Activated CD8-positive, alpha-beta T cell treated with anti-CD3 and anti-CD28 coated beads for 36 hours (primary cell): ENCODE measurements at regions not wholly inside any gene's neighbourhood (a gene's known extent, or its start where the extent isn't known, plus 50 kb on each side); places are given as distances from the start of the nearest gene placed in this dataset.

ENCODE experiments used
- ATAC-seq: fragments of 200-7000 bp; cut with Tn5 transposase; one replicate; pipeline ENCODE4 v1.10.0; 2021; ENCODE audit warnings: mild to moderate bottlenecking, moderate library complexity
- CTCF ChIA-PET: fragments of 350-600 bp; sonication (Branson Sonifier 250); formaldehyde crosslinking; loops from one replicate; lab custom pipeline; 2021; ENCODE audit warnings: antibody characterized with exemption; lab: Charles Lee
- POLR2A ChIA-PET: fragments of 350-600 bp; sonication (Branson Sonifier 250); formaldehyde crosslinking; loops from one replicate; lab custom pipeline; 2021; ENCODE audit warnings: antibody characterized with exemption; lab: Charles Lee
- DNase-seq: peaks from one replicate; pipeline ENCODE4 v3.0.0-alpha.2; 2020
- H3K27ac Mint-ChIP-seq: one replicate; pipeline ENCODE4 v1.8.0; 2021; ENCODE audit warnings: mild to moderate bottlenecking, mixed read lengths
- H3K27me3 Mint-ChIP-seq: one replicate; pipeline ENCODE4 v1.8.0; 2021; ENCODE audit warnings: mixed read lengths
- H3K36me3 Mint-ChIP-seq: one replicate; pipeline ENCODE4 v1.8.0; 2021; ENCODE audit warnings: low read depth, mixed read lengths
- H3K4me1 Mint-ChIP-seq: one replicate; pipeline ENCODE4 v1.8.0; 2021; ENCODE audit warnings: low read depth, mixed read lengths
- H3K4me3 Mint-ChIP-seq: one replicate; pipeline ENCODE4 v1.8.0; 2021; ENCODE audit warnings: mild to moderate bottlenecking, moderate library complexity, mixed read lengths
- H3K9me3 Mint-ChIP-seq: one replicate; pipeline ENCODE4 v1.8.0; 2021; ENCODE audit warnings: mixed read lengths
- intact Hi-C: fragments of 100-400 bp; cut with micrococcal nuclease; formaldehyde crosslinking; loops from one replicate; pipeline ENCODE4 v1.10.0; 2022
- TF ChIP-seq, protein P1 (sequence below): fragments of 200-600 bp; IDR thresholded peaks from one replicate; pipeline ENCODE4 v1.8.0; 2022; ENCODE audit warnings: antibody characterized with exemption, mild to moderate bottlenecking

DNA sequence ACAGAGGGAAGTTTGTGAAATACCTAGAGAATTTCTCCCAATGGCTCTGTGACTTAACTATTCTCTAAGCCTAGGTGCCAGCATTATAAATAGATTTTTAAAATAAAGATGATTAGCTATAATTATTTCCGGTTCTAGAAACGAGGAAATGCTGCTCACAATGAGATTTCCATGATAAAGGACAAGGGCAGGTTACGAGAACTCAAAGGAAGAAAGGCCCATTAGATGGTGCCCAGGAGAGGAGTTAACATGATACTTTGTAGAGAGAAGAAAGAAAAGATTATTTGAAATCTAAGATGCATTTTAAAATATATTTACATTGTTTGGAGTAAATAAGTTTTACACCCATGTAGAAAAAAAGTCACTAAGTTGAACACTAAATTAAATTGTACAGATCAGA lies 538.3 kb upstream of the PTGER4 start:
- ChIA-PET CTCF (no interaction called here), POLR2A (no interaction called here)
- H3K4me1 Mint-ChIP-seq = peaks cover 6% of the 10 kb centered on the region
- no peak for ATAC-seq
- H3K27me3 Mint-ChIP-seq = peaks cover 4% of the 10 kb centered on the region
- no peaks in the 10 kb centered on the region for H3K9me3 Mint-ChIP-seq
- TF ChIP-seq, protein P1, sequence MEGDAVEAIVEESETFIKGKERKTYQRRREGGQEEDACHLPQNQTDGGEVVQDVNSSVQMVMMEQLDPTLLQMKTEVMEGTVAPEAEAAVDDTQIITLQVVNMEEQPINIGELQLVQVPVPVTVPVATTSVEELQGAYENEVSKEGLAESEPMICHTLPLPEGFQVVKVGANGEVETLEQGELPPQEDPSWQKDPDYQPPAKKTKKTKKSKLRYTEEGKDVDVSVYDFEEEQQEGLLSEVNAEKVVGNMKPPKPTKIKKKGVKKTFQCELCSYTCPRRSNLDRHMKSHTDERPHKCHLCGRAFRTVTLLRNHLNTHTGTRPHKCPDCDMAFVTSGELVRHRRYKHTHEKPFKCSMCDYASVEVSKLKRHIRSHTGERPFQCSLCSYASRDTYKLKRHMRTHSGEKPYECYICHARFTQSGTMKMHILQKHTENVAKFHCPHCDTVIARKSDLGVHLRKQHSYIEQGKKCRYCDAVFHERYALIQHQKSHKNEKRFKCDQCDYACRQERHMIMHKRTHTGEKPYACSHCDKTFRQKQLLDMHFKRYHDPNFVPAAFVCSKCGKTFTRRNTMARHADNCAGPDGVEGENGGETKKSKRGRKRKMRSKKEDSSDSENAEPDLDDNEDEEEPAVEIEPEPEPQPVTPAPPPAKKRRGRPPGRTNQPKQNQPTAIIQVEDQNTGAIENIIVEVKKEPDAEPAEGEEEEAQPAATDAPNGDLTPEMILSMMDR = no peak
- intact Hi-C loops = no loop called here
- H3K36me3 Mint-ChIP-seq = no peaks in the 10 kb centered on the region
- DNase-seq = no peak
- no peak overlapping the region for H3K27ac Mint-ChIP-seq
- no peak overlapping the region for H3K4me3 Mint-ChIP-seq

DNA sequence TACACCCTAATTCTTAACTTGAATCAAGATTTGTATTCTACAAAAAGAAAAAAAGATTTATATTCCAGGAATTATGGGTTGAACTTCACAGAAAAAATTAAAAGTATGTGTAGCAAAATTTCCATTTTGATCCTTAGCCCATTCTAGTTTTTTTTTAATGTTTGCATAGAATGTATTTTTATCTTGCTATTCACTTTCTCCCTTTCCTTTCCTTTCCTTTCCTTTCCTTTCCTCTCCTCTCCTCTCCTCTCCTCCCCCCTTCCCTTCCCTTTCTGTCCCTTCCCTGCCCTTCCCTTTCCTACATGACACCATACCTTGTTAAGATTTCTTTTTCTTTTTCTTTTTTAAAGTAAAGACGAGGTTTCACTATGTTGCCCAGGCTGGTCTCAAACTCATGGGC lies 542.5 kb upstream of the PTGER4 start:
- TF ChIP-seq, protein P1 = no peak
- ChIA-PET CTCF (no interaction called here), POLR2A (no interaction called here)
- Mint-ChIP-seq H3K27me3 (peaks cover 1% of the 10 kb centered on the region), H3K4me3 (no peak overlapping the region), H3K36me3 (no peaks in the 10 kb centered on the region), H3K27ac (no peak overlapping the region), H3K4me1 (peaks cover under 1% of the 10 kb centered on the region), H3K9me3 (no peaks in the 10 kb centered on the region)
- ATAC-seq (no peak), DNase-seq (no peak)
- intact Hi-C loops = no loop called here

DNA sequence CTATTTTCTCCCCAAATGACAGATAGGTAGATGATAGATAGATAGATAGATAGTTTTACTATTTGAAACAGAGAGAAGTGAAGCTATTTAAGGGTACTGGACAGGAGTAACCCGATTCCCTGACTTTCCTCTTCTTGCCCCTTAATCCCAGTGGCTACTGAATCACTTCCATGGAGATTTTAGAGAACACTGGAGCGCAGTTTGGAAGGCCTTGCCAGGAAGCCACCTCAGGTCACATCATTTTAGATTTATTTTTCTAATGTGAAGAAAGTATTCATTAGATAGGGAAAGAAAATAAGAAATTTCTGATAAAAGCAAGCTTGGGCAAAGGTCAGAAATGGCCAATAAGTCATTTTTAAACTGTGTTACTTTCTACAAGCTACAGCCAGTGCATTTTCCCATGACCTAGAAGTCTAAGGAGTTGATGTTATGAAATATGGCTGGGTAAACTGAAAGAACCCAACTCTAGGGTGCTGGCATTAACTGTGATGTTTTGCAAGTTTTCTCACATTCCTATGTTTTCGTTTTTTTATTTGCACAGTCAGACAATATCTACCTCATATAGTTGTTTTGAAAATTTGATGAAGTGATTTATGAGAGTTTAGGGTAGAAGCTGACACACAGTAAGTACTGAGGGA lies 544.7 kb upstream of the PTGER4 start:
- H3K27me3 Mint-ChIP-seq = peaks cover 1% of the 10 kb centered on the region
- intact Hi-C loops = no loop called here
- H3K9me3 Mint-ChIP-seq = no peaks in the 10 kb centered on the region
- no peaks in the 10 kb centered on the region for H3K36me3 Mint-ChIP-seq
- no peak overlapping the region for H3K27ac Mint-ChIP-seq
- CTCF ChIA-PET = no interaction called here
- POLR2A ChIA-PET = no interaction called here
- no peak for DNase-seq
- ATAC-seq = no peak
- H3K4me1 Mint-ChIP-seq = no peaks in the 10 kb centered on the region
- H3K4me3 Mint-ChIP-seq = no peak overlapping the region
- TF ChIP-seq, protein P1 = no peak

DNA sequence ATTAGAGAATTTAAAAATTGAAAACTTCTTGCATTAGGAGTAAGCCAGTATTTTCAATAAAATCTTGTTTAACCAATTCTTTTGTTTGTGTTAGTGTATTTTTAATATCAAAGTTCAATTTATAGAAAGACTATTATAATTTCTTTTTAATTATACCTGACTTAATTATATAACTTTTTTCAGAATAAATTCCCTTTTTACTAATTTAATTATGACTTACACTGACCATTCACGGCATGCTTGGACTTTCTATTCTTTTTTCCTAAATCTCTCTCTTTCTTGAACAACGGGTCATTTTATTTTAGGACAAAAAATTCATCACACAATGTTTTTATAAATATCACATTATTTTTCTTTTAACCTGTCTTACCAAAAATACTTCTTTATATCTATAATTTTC lies 555.3 kb upstream of the PTGER4 start:
- no peak for ATAC-seq
- Mint-ChIP-seq H3K4me3 (no peak overlapping the region), H3K27ac (no peak overlapping the region), H3K36me3 (peaks cover 7% of the 10 kb centered on the region), H3K4me1 (peaks cover 15% of the 10 kb centered on the region), H3K27me3 (no peaks in the 10 kb centered on the region), H3K9me3 (peaks cover 19% of the 10 kb centered on the region)
- TF ChIP-seq, protein P1 = no peak
- ChIA-PET CTCF (no interaction called here), POLR2A (no interaction called here)
- intact Hi-C loops = no loop called here
- DNase-seq = no peak

DNA sequence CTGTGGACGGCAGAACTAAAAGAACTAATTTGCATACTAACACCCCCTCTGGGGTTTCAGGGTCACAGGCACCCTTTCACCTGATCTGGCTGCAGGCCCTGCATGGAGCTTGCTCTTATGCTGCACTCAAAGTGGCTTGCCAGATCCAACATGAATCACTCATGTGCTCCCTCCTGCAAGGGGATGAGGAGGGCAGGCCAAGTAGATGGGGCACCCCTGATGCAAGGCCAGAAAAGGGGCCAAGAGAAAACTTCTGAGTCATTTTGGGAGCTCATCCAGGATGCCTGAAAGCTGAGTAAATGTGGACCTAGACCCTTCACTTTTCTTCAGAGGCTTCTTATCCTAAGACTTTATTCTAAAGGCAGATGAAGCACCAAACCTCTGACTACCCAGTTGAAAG lies 558.5 kb upstream of the PTGER4 start:
- H3K4me3 Mint-ChIP-seq = no peak overlapping the region
- ChIA-PET CTCF (no interaction called here), POLR2A (no interaction called here)
- H3K9me3 Mint-ChIP-seq = peaks cover 11% of the 10 kb centered on the region
- no peak for ATAC-seq
- H3K27me3 Mint-ChIP-seq = peaks cover 2% of the 10 kb centered on the region
- H3K4me1 Mint-ChIP-seq = no peaks in the 10 kb centered on the region
- intact Hi-C loops = no loop called here
- TF ChIP-seq, protein P1 = no peak
- no peak overlapping the region for H3K27ac Mint-ChIP-seq
- DNase-seq = no peak
- H3K36me3 Mint-ChIP-seq = peaks cover 3% of the 10 kb centered on the region
